GM12865 (cell line): ENCODE measurements at regions not wholly inside any gene's neighbourhood (a gene's known extent, or its start where the extent isn't known, plus 50 kb on each side); places are given as distances from the start of the nearest gene placed in this dataset.

ENCODE experiments used
- DNase-seq: peaks from one replicate; pipeline ENCODE4 v3.0.0; 2010; ENCODE audit warnings: low read depth
- H3K4me3 ChIP-seq: 2 replicates; pipeline ENCODE4 v1.5.1; 2011; ENCODE audit warnings: mild to moderate bottlenecking, low read depth, low read length, control low read depth
- TF ChIP-seq, protein P1 (sequence below): IDR thresholded peaks from 2 replicates; pipeline ENCODE4 v1.5.1; 2011; ENCODE audit warnings: low read length, control low read depth, low read depth, inconsistent platforms; ENCODE audit not compliant: insufficient read depth; ENCODE audit errors: missing control alignments

GRCh38 chr16:52386694-52387093 lies 160.2 kb downstream of the TOX3 start:
- TF ChIP-seq, protein P1, sequence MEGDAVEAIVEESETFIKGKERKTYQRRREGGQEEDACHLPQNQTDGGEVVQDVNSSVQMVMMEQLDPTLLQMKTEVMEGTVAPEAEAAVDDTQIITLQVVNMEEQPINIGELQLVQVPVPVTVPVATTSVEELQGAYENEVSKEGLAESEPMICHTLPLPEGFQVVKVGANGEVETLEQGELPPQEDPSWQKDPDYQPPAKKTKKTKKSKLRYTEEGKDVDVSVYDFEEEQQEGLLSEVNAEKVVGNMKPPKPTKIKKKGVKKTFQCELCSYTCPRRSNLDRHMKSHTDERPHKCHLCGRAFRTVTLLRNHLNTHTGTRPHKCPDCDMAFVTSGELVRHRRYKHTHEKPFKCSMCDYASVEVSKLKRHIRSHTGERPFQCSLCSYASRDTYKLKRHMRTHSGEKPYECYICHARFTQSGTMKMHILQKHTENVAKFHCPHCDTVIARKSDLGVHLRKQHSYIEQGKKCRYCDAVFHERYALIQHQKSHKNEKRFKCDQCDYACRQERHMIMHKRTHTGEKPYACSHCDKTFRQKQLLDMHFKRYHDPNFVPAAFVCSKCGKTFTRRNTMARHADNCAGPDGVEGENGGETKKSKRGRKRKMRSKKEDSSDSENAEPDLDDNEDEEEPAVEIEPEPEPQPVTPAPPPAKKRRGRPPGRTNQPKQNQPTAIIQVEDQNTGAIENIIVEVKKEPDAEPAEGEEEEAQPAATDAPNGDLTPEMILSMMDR, result no peak
- DNase-seq, result no peak
- H3K4me3 ChIP-seq, result no peak overlapping the region

GRCh38 chr16:52384378-52384777 lies 162.6 kb downstream of the TOX3 start:
- TF ChIP-seq, protein P1, result no peak
- H3K4me3 ChIP-seq, result no peak overlapping the region
- no peak for DNase-seq

DNA sequence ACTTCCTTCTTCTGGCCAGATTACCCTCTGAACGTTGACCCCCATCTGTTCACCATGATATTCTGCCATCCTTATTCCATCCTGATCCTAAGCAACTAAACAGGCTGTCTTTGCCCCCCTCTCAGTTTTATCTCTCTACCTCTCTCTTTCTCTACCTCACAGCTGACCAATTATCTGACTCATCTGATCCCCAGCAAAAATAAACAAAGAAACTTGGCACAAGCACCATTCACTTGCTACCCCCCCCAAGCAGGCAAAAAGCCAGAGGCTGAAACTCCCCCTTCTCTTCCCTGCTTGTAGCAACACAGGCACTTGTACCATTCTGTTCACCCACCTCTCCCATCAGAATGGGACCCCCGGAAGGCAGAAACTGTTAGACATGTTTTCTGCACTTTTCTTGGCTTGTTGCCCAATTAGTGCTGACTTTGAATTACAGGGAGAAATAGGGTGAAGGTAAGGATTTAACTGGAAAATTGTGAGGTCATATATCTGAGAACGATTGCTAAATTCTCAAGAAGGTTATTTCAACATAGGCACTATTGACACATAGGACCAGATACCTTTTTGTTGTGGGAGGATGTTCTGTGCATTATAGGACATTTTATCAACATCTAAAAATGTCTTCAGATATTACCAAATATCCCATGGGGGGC lies 163.2 kb downstream of the TOX3 start:
- H3K4me3 ChIP-seq, result no peak overlapping the region
- TF ChIP-seq, protein P1, result no peak
- DNase-seq, result no peak

DNA sequence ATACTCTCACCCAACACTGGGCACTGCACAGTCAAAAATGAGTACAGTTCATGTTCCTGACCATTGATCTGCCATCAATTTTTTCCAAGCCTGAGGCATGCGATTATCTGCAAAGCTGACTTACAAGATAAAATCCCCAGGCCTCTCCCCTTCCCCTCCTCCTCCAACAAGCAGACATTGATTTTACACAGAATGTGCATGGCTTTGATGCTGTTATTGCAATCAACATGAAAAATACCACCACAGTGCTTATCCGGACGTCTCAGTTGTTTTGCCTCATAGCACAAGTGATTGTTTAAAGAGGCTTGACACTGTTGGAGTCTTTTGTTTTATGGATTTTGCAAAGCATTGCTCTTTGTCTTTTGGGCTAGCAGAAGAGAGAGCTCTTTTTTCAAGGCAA lies 163.8 kb downstream of the TOX3 start:
- TF ChIP-seq, protein P1, result no peak
- DNase-seq, result no peak
- H3K4me3 ChIP-seq, result no peak overlapping the region

GRCh38 chr16:52379551-52379950 lies 167.4 kb downstream of the TOX3 start:
- no peak overlapping the region for H3K4me3 ChIP-seq
- TF ChIP-seq, protein P1, result no peak
- no peak for DNase-seq

- TF ChIP-seq, protein P1, result no peak
- DNase-seq, result no peak
- no peak overlapping the region for H3K4me3 ChIP-seq
These were observed 170.2 kb downstream of the TOX3 start for GRCh38 chr16:52376676-52377280.

DNA sequence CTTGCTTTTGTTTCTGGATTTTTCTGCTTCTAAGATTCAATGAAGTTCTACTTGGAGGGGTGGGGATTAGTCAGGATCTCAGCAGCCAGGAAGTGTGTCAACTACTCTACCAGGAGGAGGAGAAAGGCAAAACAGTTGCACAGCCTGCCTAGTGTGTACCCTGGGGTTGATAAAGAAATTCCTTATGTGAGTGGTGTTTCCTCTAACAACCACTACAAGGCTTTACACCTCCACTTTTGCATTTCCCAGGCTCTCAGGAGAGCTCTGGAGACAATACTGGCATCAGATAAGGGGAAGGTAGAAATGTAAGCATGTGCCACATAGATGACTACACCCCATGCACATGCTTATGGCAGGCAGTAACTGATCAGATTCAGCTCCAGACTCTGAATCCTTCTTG lies 174.6 kb downstream of the TOX3 start:
- DNase-seq, result no peak
- H3K4me3 ChIP-seq, result no peak overlapping the region
- TF ChIP-seq, protein P1, result no peak
